CD4-positive, alpha-beta T cell (primary cell): ENCODE measurements at regions not wholly inside any gene's neighbourhood (a gene's known extent, or its start where the extent isn't known, plus 50 kb on each side); places are given as distances from the start of the nearest gene placed in this dataset.

ENCODE experiments used
- ATAC-seq: fragments of 200-7000 bp; cut with Tn5 transposase; one replicate; pipeline ENCODE4 v1.10.0; 2022; ENCODE audit warnings: mild to moderate bottlenecking; ENCODE audit not compliant: poor library complexity
- CTCF ChIA-PET: fragments of 350-600 bp; sonication (Branson Sonifier 250); formaldehyde crosslinking; loops from one replicate; lab custom pipeline; 2021; ENCODE audit warnings: antibody characterized with exemption, inconsistent platforms; lab: Charles Lee
- POLR2A ChIA-PET: fragments of 350-600 bp; sonication (Branson Sonifier 250); formaldehyde crosslinking; loops from one replicate; lab custom pipeline; 2021; ENCODE audit warnings: antibody characterized with exemption, inconsistent platforms; lab: Charles Lee
- DNase-seq, 14 experiments: peaks; one replicate each; pipeline ENCODE4 v3.0.0-alpha.2; 2013 to 2020; ENCODE audit warnings: mixed read lengths in 2 of 14
- H3K27ac ChIP-seq, 2 donors: one replicate each; pipeline versions ENCODE4 v1.5.1 to v1.7.0; 2013; ENCODE audit warnings: low read length in 2 of 2, low read depth in 1 of 2, mild to moderate bottlenecking in 1 of 2
- H3K27me3 ChIP-seq, 2 experiments: 1 replicate in 1 of 2; 2 replicates in 1 of 2; pipeline versions ENCODE4 v1.6.1 to v1.7.0; 2013; ENCODE audit warnings: low read length in 2 of 2, control low read depth in 1 of 2, mild to moderate bottlenecking in 1 of 2, moderate library complexity in 1 of 2; ENCODE audit not compliant: insufficient read depth in 2 of 2, control insufficient read depth in 1 of 2
- H3K36me3 ChIP-seq: one replicate; pipeline ENCODE4 v1.6.1; 2013; ENCODE audit warnings: low read length, control low read depth; ENCODE audit not compliant: insufficient read depth
- H3K4me1 ChIP-seq: one replicate; pipeline ENCODE4 v1.6.1; 2013; ENCODE audit warnings: low read length, control low read depth; ENCODE audit not compliant: insufficient read depth
- H3K4me3 ChIP-seq: one replicate; pipeline ENCODE4 v1.5.1; 2013; ENCODE audit warnings: mild to moderate bottlenecking, low read length, moderate library complexity
- H3K9me3 ChIP-seq, 2 experiments: 1 replicate in 1 of 2; 2 replicates in 1 of 2; pipeline versions ENCODE4 v1.6.1 to v1.7.0; 2013; ENCODE audit warnings: low read length in 2 of 2, mild to moderate bottlenecking in 2 of 2, control low read depth in 1 of 2, moderate library complexity in 1 of 2; ENCODE audit not compliant: control insufficient read depth in 1 of 2, insufficient read depth in 1 of 2
- H3K27ac Mint-ChIP-seq: one replicate; pipeline ENCODE4 v1.8.0; 2020; ENCODE audit warnings: mixed read lengths
- H3K27me3 Mint-ChIP-seq: one replicate; pipeline ENCODE4 v1.8.0; 2021; ENCODE audit warnings: mixed read lengths
- H3K36me3 Mint-ChIP-seq: one replicate; pipeline ENCODE4 v1.8.0; 2021; ENCODE audit warnings: low read depth, mixed read lengths
- H3K4me1 Mint-ChIP-seq: one replicate; pipeline ENCODE4 v1.8.0; 2021; ENCODE audit warnings: low read depth, mixed read lengths
- H3K4me3 Mint-ChIP-seq: one replicate; pipeline ENCODE4 v1.8.0; 2020; ENCODE audit warnings: mild to moderate bottlenecking, mixed read lengths
- H3K9me3 Mint-ChIP-seq: one replicate; pipeline ENCODE4 v1.8.0; 2020; ENCODE audit warnings: mixed read lengths
- CTCF ChIP-seq: fragments of 200-600 bp; IDR thresholded peaks from one replicate; pipeline ENCODE4 v1.8.0; 2022; ENCODE audit warnings: antibody characterized with exemption, mild to moderate bottlenecking
- intact Hi-C, 2 experiments: fragments of 100-400 bp; cut with DNase I in 1 of 2; cut with micrococcal nuclease in 1 of 2; formaldehyde crosslinking; loops; one replicate each; pipeline versions ENCODE4 v1.15.1 to v1.9.0; 2023 to 2025; cut with DNase I, micrococcal nuclease

GRCh38 chr1:47658161-47658920 is 220.5 kb downstream of the FOXD2 start:
- no peaks in the 10 kb centered on the region for H3K4me1 ChIP-seq
- H3K4me3 Mint-ChIP-seq, result no peak overlapping the region
- H3K9me3 Mint-ChIP-seq, result no peaks in the 10 kb centered on the region
- H3K27me3 Mint-ChIP-seq, result peaks cover 45% of the 10 kb centered on the region
- POLR2A ChIA-PET, result no interaction called here
- CTCF ChIA-PET, result no interaction called here
- peaks cover 0 to 12% of the 10 kb centered on the region in 2 experiments for H3K27me3 ChIP-seq
- H3K36me3 ChIP-seq, result no peaks in the 10 kb centered on the region
- ATAC-seq, result no peak
- H3K36me3 Mint-ChIP-seq, result no peaks in the 10 kb centered on the region
- no peak overlapping the region for H3K27ac ChIP-seq
- no peak for DNase-seq
- H3K4me1 Mint-ChIP-seq, result no peaks in the 10 kb centered on the region
- no peak overlapping the region for H3K27ac Mint-ChIP-seq
- H3K9me3 ChIP-seq, result no peaks in the 10 kb centered on the region
- intact Hi-C loops, result no loop called here
- H3K4me3 ChIP-seq, result no peak overlapping the region
- TF ChIP-seq CTCF, result no peak

- Mint-ChIP-seq H3K27me3 (peaks cover 45% of the 10 kb centered on the region), H3K4me3 (no peak overlapping the region), H3K9me3 (no peaks in the 10 kb centered on the region), H3K27ac (no peak overlapping the region), H3K4me1 (no peaks in the 10 kb centered on the region), H3K36me3 (no peaks in the 10 kb centered on the region)
- Histone ChIP-seq H3K9me3 (no peaks in the 10 kb centered on the region), H3K4me1 (no peaks in the 10 kb centered on the region), H3K4me3 (no peak overlapping the region), H3K27me3 (peaks cover 0 to 12% of the 10 kb centered on the region in 2 experiments), H3K36me3 (no peaks in the 10 kb centered on the region), H3K27ac (no peak overlapping the region)
- POLR2A ChIA-PET, result no interaction called here
- no peak for DNase-seq
- no peak for TF ChIP-seq CTCF
- CTCF ChIA-PET, result no interaction called here
- no peak for ATAC-seq
- intact Hi-C loops, result no loop called here
Observed at GRCh38 chr1:47659146-47659545, 221.3 kb downstream of the FOXD2 start.

- intact Hi-C loops, result no loop called here
- ATAC-seq, result no peak
- Histone ChIP-seq H3K9me3 (no peaks in the 10 kb centered on the region), H3K27me3 (peaks cover 0 to 12% of the 10 kb centered on the region in 2 experiments), H3K36me3 (no peaks in the 10 kb centered on the region), H3K4me3 (no peak overlapping the region), H3K27ac (no peak overlapping the region), H3K4me1 (no peaks in the 10 kb centered on the region)
- ChIA-PET POLR2A (no interaction called here), CTCF (no interaction called here)
- TF ChIP-seq CTCF, result no peak
- no peak for DNase-seq
- H3K9me3 Mint-ChIP-seq, result no peaks in the 10 kb centered on the region
- no peaks in the 10 kb centered on the region for H3K4me1 Mint-ChIP-seq
- no peak overlapping the region for H3K4me3 Mint-ChIP-seq
- H3K36me3 Mint-ChIP-seq, result no peaks in the 10 kb centered on the region
- H3K27ac Mint-ChIP-seq, result no peak overlapping the region
- peaks cover 33% of the 10 kb centered on the region for H3K27me3 Mint-ChIP-seq
Observed at GRCh38 chr1:47660622-47661021, 222.8 kb downstream of the FOXD2 start.
